ENCODE measurements at regions not wholly inside any gene's neighbourhood (a gene's known extent, or its start where the extent isn't known, plus 50 kb on each side); places are given as distances from the start of the nearest gene placed in this dataset.
A peak's percentile ranks its signal among the peaks of the same experiment; 100 is the strongest.

GRCh38 chr18:45383228-45383627 lies 232.0 kb upstream of the SLC14A2 start:
- Histone ChIP-seq H3K4me3 (ENCODE audit: low read depth, low read length) (no peak overlapping the region), H3K27ac (no peak overlapping the region), H3K9me3 (ENCODE audit: severe bottlenecking) (no peaks in the 10 kb centered on the region), H3K27me3 (ENCODE audit: insufficient read depth, low read depth, severe bottlenecking) (peaks cover 90% of the 10 kb centered on the region), H3K36me3 (no peaks in the 10 kb centered on the region)
- TF ChIP-seq, protein P1, sequence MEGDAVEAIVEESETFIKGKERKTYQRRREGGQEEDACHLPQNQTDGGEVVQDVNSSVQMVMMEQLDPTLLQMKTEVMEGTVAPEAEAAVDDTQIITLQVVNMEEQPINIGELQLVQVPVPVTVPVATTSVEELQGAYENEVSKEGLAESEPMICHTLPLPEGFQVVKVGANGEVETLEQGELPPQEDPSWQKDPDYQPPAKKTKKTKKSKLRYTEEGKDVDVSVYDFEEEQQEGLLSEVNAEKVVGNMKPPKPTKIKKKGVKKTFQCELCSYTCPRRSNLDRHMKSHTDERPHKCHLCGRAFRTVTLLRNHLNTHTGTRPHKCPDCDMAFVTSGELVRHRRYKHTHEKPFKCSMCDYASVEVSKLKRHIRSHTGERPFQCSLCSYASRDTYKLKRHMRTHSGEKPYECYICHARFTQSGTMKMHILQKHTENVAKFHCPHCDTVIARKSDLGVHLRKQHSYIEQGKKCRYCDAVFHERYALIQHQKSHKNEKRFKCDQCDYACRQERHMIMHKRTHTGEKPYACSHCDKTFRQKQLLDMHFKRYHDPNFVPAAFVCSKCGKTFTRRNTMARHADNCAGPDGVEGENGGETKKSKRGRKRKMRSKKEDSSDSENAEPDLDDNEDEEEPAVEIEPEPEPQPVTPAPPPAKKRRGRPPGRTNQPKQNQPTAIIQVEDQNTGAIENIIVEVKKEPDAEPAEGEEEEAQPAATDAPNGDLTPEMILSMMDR (IDR thresholded peaks at IDR 0.05; ENCODE audit: low read depth, low read length): no peak
- no peak for DNase-seq

GRCh38 chr18:45384137-45384961 lies 230.9 kb upstream of the SLC14A2 start:
- TF ChIP-seq, protein P1 (IDR thresholded peaks at IDR 0.05; ENCODE audit: low read depth, low read length): peak; percentile 80
- Histone ChIP-seq H3K4me3 (ENCODE audit: low read depth, low read length) (no peak overlapping the region), H3K9me3 (ENCODE audit: severe bottlenecking) (no peaks in the 10 kb centered on the region), H3K27ac (no peak overlapping the region), H3K27me3 (ENCODE audit: insufficient read depth, low read depth, severe bottlenecking) (peaks cover 90% of the 10 kb centered on the region), H3K36me3 (no peaks in the 10 kb centered on the region)
- peak; percentile 59 for DNase-seq

- DNase-seq: no peak
- Histone ChIP-seq H3K27me3 (ENCODE audit: insufficient read depth, low read depth, severe bottlenecking) (peaks cover 90% of the 10 kb centered on the region), H3K36me3 (no peaks in the 10 kb centered on the region), H3K27ac (no peak overlapping the region), H3K9me3 (ENCODE audit: severe bottlenecking) (no peaks in the 10 kb centered on the region), H3K4me3 (ENCODE audit: low read depth, low read length) (no peak overlapping the region)
- TF ChIP-seq, protein P1 (IDR thresholded peaks at IDR 0.05; ENCODE audit: low read depth, low read length): no peak
Observed at GRCh38 chr18:45384962-45385315, 230.3 kb upstream of the SLC14A2 start.

- Histone ChIP-seq H3K36me3 (no peaks in the 10 kb centered on the region), H3K27me3 (ENCODE audit: insufficient read depth, low read depth, severe bottlenecking) (peaks cover 90% of the 10 kb centered on the region), H3K27ac (no peak overlapping the region), H3K9me3 (ENCODE audit: severe bottlenecking) (no peaks in the 10 kb centered on the region), H3K4me3 (ENCODE audit: low read depth, low read length) (no peak overlapping the region)
- peak; percentile 41 for DNase-seq
- TF ChIP-seq, protein P1 (IDR thresholded peaks at IDR 0.05; ENCODE audit: low read depth, low read length): peak; percentile 85
Observed at GRCh38 chr18:45386041-45386655, 229.1 kb upstream of the SLC14A2 start.

DNA sequence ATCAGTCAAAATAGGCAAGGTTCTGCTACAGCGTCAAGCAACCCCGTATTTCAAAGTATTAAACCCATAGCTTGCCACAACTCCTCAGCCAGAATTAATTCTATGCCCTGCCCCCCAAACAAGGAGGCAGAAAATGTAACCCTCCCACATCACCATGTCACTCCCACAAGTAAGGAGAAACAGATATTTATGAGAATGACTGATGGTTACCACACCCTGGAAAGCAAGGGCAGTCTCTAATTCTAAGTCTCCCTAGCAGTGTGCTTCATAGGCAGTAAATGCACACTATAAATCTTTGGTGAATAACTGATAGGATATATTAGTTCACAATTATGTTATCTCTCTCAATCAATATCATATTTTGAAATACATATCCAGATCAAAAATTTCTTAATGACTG lies 228.0 kb upstream of the SLC14A2 start:
- TF ChIP-seq, protein P1 (IDR thresholded peaks at IDR 0.05; ENCODE audit: low read depth, low read length): no peak
- H3K4me3 ChIP-seq (ENCODE audit: low read depth, low read length): no peak overlapping the region
- DNase-seq: no peak
- no peaks in the 10 kb centered on the region for H3K9me3 ChIP-seq (ENCODE audit: severe bottlenecking)
- H3K27ac ChIP-seq: no peak overlapping the region
- H3K36me3 ChIP-seq: no peaks in the 10 kb centered on the region
- peaks cover 86% of the 10 kb centered on the region for H3K27me3 ChIP-seq (ENCODE audit: insufficient read depth, low read depth, severe bottlenecking)

All from WERI-Rb-1 (cell line).